HL-60 (cell line): ENCODE measurements at regions not wholly inside any gene's neighbourhood (a gene's known extent, or its start where the extent isn't known, plus 50 kb on each side); places are given as distances from the start of the nearest gene placed in this dataset.

Experiments used
- CTCF ChIP-seq: IDR thresholded peaks from one replicate; pipeline ENCODE4 v1.5.1; 2011; ENCODE audit warnings: low read length, control low read depth, inconsistent platforms; ENCODE audit not compliant: insufficient read depth
- GABPA ChIP-seq: IDR thresholded peaks from 2 replicates; pipeline ENCODE4 v1.6.1; 2012; ENCODE audit warnings: low read depth
- POLR2AphosphoS5 ChIP-seq: IDR thresholded peaks from 2 replicates; pipeline ENCODE4 v1.6.1; 2012; ENCODE audit warnings: low read depth
- REST ChIP-seq: IDR thresholded peaks from 2 replicates; pipeline ENCODE4 v1.6.1; 2012; ENCODE audit warnings: low read depth; ENCODE audit not compliant: insufficient replicate concordance

GRCh38 chr3:6220447-6220846 lies 640.5 kb upstream of the GRM7 start:
- no peak for TF ChIP-seq CTCF
- TF ChIP-seq POLR2AphosphoS5: no peak
- no peak for TF ChIP-seq GABPA
- no peak for TF ChIP-seq REST
